ENCODE measurements at regions not wholly inside any gene's neighbourhood (a gene's known extent, or its start where the extent isn't known, plus 50 kb on each side); places are given as distances from the start of the nearest gene placed in this dataset.

- no peak for TF ChIP-seq CTCF (IDR thresholded peaks at IDR 0.05)
- Histone ChIP-seq H3K27me3 (peaks cover 0 to 4% (median 0%) of the 10 kb centered on the region in 4 donors), H3K27ac (no peak overlapping the region), H3K4me3 (no peak overlapping the region), H3K36me3 (no peaks in the 10 kb centered on the region), H3K4me1 (no peaks in the 10 kb centered on the region), H3K9me3 (no peaks in the 10 kb centered on the region)
- WGBS, 2 donors, result 82 to 85% methylated on average over 1 of the region's 1 CpG
- DNase-seq, result no peak
- intact Hi-C loops (cut with DNase I), result no loop called here
These were observed 214.3 kb downstream of the KCNS3 start for GRCh38 chr2:18092760-18093159.

- Histone ChIP-seq H3K4me1 (no peaks in the 10 kb centered on the region), H3K27ac (no peak overlapping the region), H3K9me3 (no peaks in the 10 kb centered on the region), H3K4me3 (no peak overlapping the region), H3K36me3 (no peaks in the 10 kb centered on the region), H3K27me3 (peaks cover 0 to 4% (median 0%) of the 10 kb centered on the region in 4 donors)
- TF ChIP-seq POLR2A (IDR thresholded peaks at IDR 0.05) (no peak), CTCF (IDR thresholded peaks at IDR 0.05) (no peak)
- no peak for DNase-seq
- intact Hi-C loops (cut with DNase I), result no loop called here
These were observed 207.1 kb downstream of the KCNS3 start for GRCh38 chr2:18085593-18085992.

- no peak for DNase-seq
- 49 to 52% methylated on average over 3 of the region's 3 CpGs for WGBS, 2 donors
- no peaks in the 10 kb centered on the region for H3K36me3 ChIP-seq
- H3K4me1 ChIP-seq, result no peaks in the 10 kb centered on the region
- H3K4me3 ChIP-seq, result no peak overlapping the region
- TF ChIP-seq CTCF (IDR thresholded peaks at IDR 0.05) (no peak), POLR2A (IDR thresholded peaks at IDR 0.05) (no peak)
- H3K9me3 ChIP-seq, result no peaks in the 10 kb centered on the region
- H3K27me3 ChIP-seq, result no peaks in the 10 kb centered on the region
- intact Hi-C loops (cut with DNase I), result no loop called here
- H3K27ac ChIP-seq, result no peak overlapping the region
These were observed 205.9 kb downstream of the KCNS3 start for GRCh38 chr2:18084376-18084775.

GRCh38 chr2:18083806-18084205 lies 205.3 kb downstream of the KCNS3 start:
- H3K36me3 ChIP-seq, result no peaks in the 10 kb centered on the region
- 74 to 79% methylated on average over 3 of the region's 3 CpGs for WGBS, 2 donors
- H3K9me3 ChIP-seq, result no peaks in the 10 kb centered on the region
- intact Hi-C loops (cut with DNase I), result no loop called here
- no peaks in the 10 kb centered on the region for H3K27me3 ChIP-seq
- no peak overlapping the region for H3K27ac ChIP-seq
- DNase-seq, result no peak
- no peaks in the 10 kb centered on the region for H3K4me1 ChIP-seq
- TF ChIP-seq CTCF (IDR thresholded peaks at IDR 0.05) (no peak), POLR2A (IDR thresholded peaks at IDR 0.05) (no peak)
- no peak overlapping the region for H3K4me3 ChIP-seq

GRCh38 chr2:18078216-18078615 lies 199.7 kb downstream of the KCNS3 start:
- TF ChIP-seq POLR2A (IDR thresholded peaks at IDR 0.05), result no peak
- no peak for TF ChIP-seq CTCF (IDR thresholded peaks at IDR 0.05)
- Histone ChIP-seq H3K36me3 (no peaks in the 10 kb centered on the region), H3K4me3 (no peak overlapping the region), H3K9me3 (no peaks in the 10 kb centered on the region), H3K4me1 (peaks cover 0 to 13% (median 0%) of the 10 kb centered on the region in 3 donors), H3K27ac (no peak overlapping the region), H3K27me3 (no peaks in the 10 kb centered on the region)
- no peak for DNase-seq
- intact Hi-C loops (cut with DNase I), result no loop called here
- 63 to 87% methylated on average over 2 of the region's 2 CpGs for WGBS, 2 donors

Data from esophagus squamous epithelium (tissue), 5 donors.